ENCODE measurements at regions not wholly inside any gene's neighbourhood (a gene's known extent, or its start where the extent isn't known, plus 50 kb on each side); places are given as distances from the start of the nearest gene placed in this dataset.

GRCh38 chr21:23712166-23712565 lies 1895.1 kb downstream of the MRPL39 start:
- no peak overlapping the region for H3K4me3 ChIP-seq (ENCODE audit: control extremely low read depth in 1 of 5, extremely low read depth in 1 of 5, insufficient read depth in 1 of 5, low read depth in 2 of 5, low read length in 4 of 5)
- H3K79me2 ChIP-seq (ENCODE audit: control insufficient read depth, insufficient read depth, low read length): no peaks in the 10 kb centered on the region
- ATAC-seq (ENCODE audit: low read depth) (no peak), DNase-seq (no peak)
- intact Hi-C loops (cut with micrococcal nuclease): no loop called here
- H3K4me1 ChIP-seq (ENCODE audit: control insufficient read depth in 2 of 2, insufficient read depth in 2 of 2, low read length in 2 of 2): no peaks in the 10 kb centered on the region
- H3K36me3 ChIP-seq (replicated peaks in 1 of 2; ENCODE audit: control extremely low read depth in 1 of 2, control insufficient read depth in 1 of 2, extremely low read depth in 1 of 2, insufficient read depth in 2 of 2, low read length in 1 of 2): no peaks in the 10 kb centered on the region
- no peaks in the 10 kb centered on the region for H4K20me1 ChIP-seq (ENCODE audit: control insufficient read depth, insufficient read depth, low read length, poor library complexity, severe bottlenecking)
- Mint-ChIP-seq H3K4me1 (no peaks in the 10 kb centered on the region), H3K4me3 (no peak overlapping the region), H3K27me3 (no peaks in the 10 kb centered on the region), H3K27ac (no peak overlapping the region), H3K9me3 (ENCODE audit: insufficient read depth) (no peaks in the 10 kb centered on the region)
- POLR2A ChIA-PET: no interaction called here
- TF ChIP-seq CTCF (IDR thresholded peaks at IDR 0.05) (no peak), EZH2 (IDR thresholded peaks at IDR 0.05; ENCODE audit: borderline replicate concordance, insufficient read depth, low read depth, low read length, poor library complexity, severe bottlenecking) (no peak)
- no peak overlapping the region for H3K27ac ChIP-seq (ENCODE audit: low read length in 2 of 2)
- no peak overlapping the region for H3K9ac ChIP-seq (ENCODE audit: low read length)
- no CpG with 5 or more reads among the region's 1 CpG for WGBS (ENCODE audit: insufficient coverage)
- CTCF ChIA-PET: no interaction called here
- H3K27me3 ChIP-seq (replicated peaks in 1 of 4; ENCODE audit: control extremely low read depth in 1 of 4, control insufficient read depth in 3 of 4, insufficient read depth in 4 of 4, low read length in 3 of 4): no peaks in the 10 kb centered on the region
- H2AFZ ChIP-seq (ENCODE audit: insufficient read depth, low read depth, low read length, poor library complexity, severe bottlenecking): no peak overlapping the region
- H3K4me2 ChIP-seq (replicated peaks; ENCODE audit: low read depth, low read length, poor library complexity, severe bottlenecking): no peak overlapping the region
- peaks cover 0 to 9% (median 0%) of the 10 kb centered on the region in 3 donors for H3K9me3 ChIP-seq (ENCODE audit: control extremely low read depth in 1 of 3, control insufficient read depth in 2 of 3, insufficient read depth in 1 of 3, low read length in 2 of 3)

- no peak for DNase-seq
- ChIA-PET CTCF (no interaction called here), POLR2A (no interaction called here)
- H3K27ac ChIP-seq (ENCODE audit: low read length in 2 of 2): no peak overlapping the region
- H3K9ac ChIP-seq (ENCODE audit: low read length): no peak overlapping the region
- no peaks in the 10 kb centered on the region for H3K27me3 ChIP-seq (replicated peaks in 1 of 4; ENCODE audit: control extremely low read depth in 1 of 4, control insufficient read depth in 3 of 4, insufficient read depth in 4 of 4, low read length in 3 of 4)
- Mint-ChIP-seq H3K9me3 (ENCODE audit: insufficient read depth) (no peaks in the 10 kb centered on the region), H3K27ac (no peak overlapping the region), H3K4me3 (no peak overlapping the region), H3K27me3 (no peaks in the 10 kb centered on the region), H3K4me1 (no peaks in the 10 kb centered on the region)
- TF ChIP-seq CTCF (IDR thresholded peaks at IDR 0.05) (no peak), EZH2 (IDR thresholded peaks at IDR 0.05; ENCODE audit: borderline replicate concordance, insufficient read depth, low read depth, low read length, poor library complexity, severe bottlenecking) (no peak)
- no peaks in the 10 kb centered on the region for H4K20me1 ChIP-seq (ENCODE audit: control insufficient read depth, insufficient read depth, low read length, poor library complexity, severe bottlenecking)
- 100% methylated on average over 1 of the region's 2 CpGs for WGBS (ENCODE audit: insufficient coverage)
- no peak for ATAC-seq (ENCODE audit: low read depth)
- no peak overlapping the region for H3K4me2 ChIP-seq (replicated peaks; ENCODE audit: low read depth, low read length, poor library complexity, severe bottlenecking)
- no peak overlapping the region for H3K4me3 ChIP-seq (ENCODE audit: control extremely low read depth in 1 of 5, extremely low read depth in 1 of 5, insufficient read depth in 1 of 5, low read depth in 2 of 5, low read length in 4 of 5)
- intact Hi-C loops (cut with micrococcal nuclease): no loop called here
- H3K79me2 ChIP-seq (ENCODE audit: control insufficient read depth, insufficient read depth, low read length): no peaks in the 10 kb centered on the region
- no peaks in the 10 kb centered on the region for H3K9me3 ChIP-seq (ENCODE audit: control extremely low read depth in 1 of 3, control insufficient read depth in 2 of 3, insufficient read depth in 1 of 3, low read length in 2 of 3)
- no peaks in the 10 kb centered on the region for H3K4me1 ChIP-seq (ENCODE audit: control insufficient read depth in 2 of 2, insufficient read depth in 2 of 2, low read length in 2 of 2)
- no peaks in the 10 kb centered on the region for H3K36me3 ChIP-seq (replicated peaks in 1 of 2; ENCODE audit: control extremely low read depth in 1 of 2, control insufficient read depth in 1 of 2, extremely low read depth in 1 of 2, insufficient read depth in 2 of 2, low read length in 1 of 2)
- no peak overlapping the region for H2AFZ ChIP-seq (ENCODE audit: insufficient read depth, low read depth, low read length, poor library complexity, severe bottlenecking)
Measured at GRCh38 chr21:23706431-23706830, 1900.8 kb downstream of the MRPL39 start.

Data from B cell (primary cell).